ENCODE measurements at regions not wholly inside any gene's neighbourhood (a gene's known extent, or its start where the extent isn't known, plus 50 kb on each side); places are given as distances from the start of the nearest gene placed in this dataset.
"Not testable (repeated sequence)": the region's sequence is repeated elsewhere in the genome, so short reads cannot be mapped to it uniquely, and the experiment has no call there.

GRCh38 chr20:25985597-25985996 lies 288.9 kb upstream of the ZNF337 start:
- DNase-seq = no peak

- DNase-seq = peak; percentile 8
Observed at GRCh38 chr20:25984933-25985332, 288.3 kb upstream of the ZNF337 start.

- DNase-seq = not testable (repeated sequence)
Observed at GRCh38 chr20:25982701-25983100, 286.0 kb upstream of the ZNF337 start.

GRCh38 chr20:25978450-25979190 lies 282.0 kb upstream of the ZNF337 start:
- DNase-seq = not testable (repeated sequence)

GRCh38 chr20:25975816-25976215 lies 279.2 kb upstream of the ZNF337 start:
- DNase-seq = not testable (repeated sequence)

GRCh38 chr20:25965203-25965602 lies 268.6 kb upstream of the ZNF337 start:
- not testable (repeated sequence) for DNase-seq

GRCh38 chr20:25953876-25954275 lies 257.2 kb upstream of the ZNF337 start:
- DNase-seq = not testable (repeated sequence)

- DNase-seq = not testable (repeated sequence)
Observed at GRCh38 chr20:25935230-25935629, 238.6 kb upstream of the ZNF337 start.

GRCh38 chr20:25932806-25933205 lies 236.2 kb upstream of the ZNF337 start:
- DNase-seq = not testable (repeated sequence)

GRCh38 chr20:25932170-25932569 lies 235.5 kb upstream of the ZNF337 start:
- DNase-seq = not testable (repeated sequence)

GRCh38 chr20:25902321-25902720 lies 205.7 kb upstream of the ZNF337 start:
- DNase-seq = not testable (repeated sequence)

- not testable (repeated sequence) for DNase-seq
Observed at GRCh38 chr20:25898663-25899062, 202.0 kb upstream of the ZNF337 start.

GRCh38 chr20:25879096-25879495 lies 182.4 kb upstream of the ZNF337 start:
- not testable (repeated sequence) for DNase-seq

- DNase-seq = not testable (repeated sequence)
Observed at GRCh38 chr20:25868650-25868979, 172.0 kb upstream of the ZNF337 start.

GRCh38 chr20:25867776-25868649 lies 171.4 kb upstream of the ZNF337 start:
- no peak for DNase-seq

- DNase-seq = not testable (repeated sequence)
Observed at GRCh38 chr20:25867015-25867775, 170.5 kb upstream of the ZNF337 start.

- no peak for DNase-seq
Observed at GRCh38 chr20:25865715-25866656, 169.3 kb upstream of the ZNF337 start.

GRCh38 chr20:25864963-25865714 lies 168.5 kb upstream of the ZNF337 start:
- not testable (repeated sequence) for DNase-seq

GRCh38 chr20:25864326-25864962 lies 167.8 kb upstream of the ZNF337 start:
- DNase-seq = no peak

GRCh38 chr20:25863536-25864325 lies 167.1 kb upstream of the ZNF337 start:
- no peak for DNase-seq
